EL (cell line): ENCODE measurements at regions not wholly inside any gene's neighbourhood (a gene's known extent, or its start where the extent isn't known, plus 50 kb on each side); places are given as distances from the start of the nearest gene placed in this dataset.

Source experiments
- DNase-seq: peaks from one replicate; pipeline ENCODE4 v3.0.0-alpha.2; 2016

DNA sequence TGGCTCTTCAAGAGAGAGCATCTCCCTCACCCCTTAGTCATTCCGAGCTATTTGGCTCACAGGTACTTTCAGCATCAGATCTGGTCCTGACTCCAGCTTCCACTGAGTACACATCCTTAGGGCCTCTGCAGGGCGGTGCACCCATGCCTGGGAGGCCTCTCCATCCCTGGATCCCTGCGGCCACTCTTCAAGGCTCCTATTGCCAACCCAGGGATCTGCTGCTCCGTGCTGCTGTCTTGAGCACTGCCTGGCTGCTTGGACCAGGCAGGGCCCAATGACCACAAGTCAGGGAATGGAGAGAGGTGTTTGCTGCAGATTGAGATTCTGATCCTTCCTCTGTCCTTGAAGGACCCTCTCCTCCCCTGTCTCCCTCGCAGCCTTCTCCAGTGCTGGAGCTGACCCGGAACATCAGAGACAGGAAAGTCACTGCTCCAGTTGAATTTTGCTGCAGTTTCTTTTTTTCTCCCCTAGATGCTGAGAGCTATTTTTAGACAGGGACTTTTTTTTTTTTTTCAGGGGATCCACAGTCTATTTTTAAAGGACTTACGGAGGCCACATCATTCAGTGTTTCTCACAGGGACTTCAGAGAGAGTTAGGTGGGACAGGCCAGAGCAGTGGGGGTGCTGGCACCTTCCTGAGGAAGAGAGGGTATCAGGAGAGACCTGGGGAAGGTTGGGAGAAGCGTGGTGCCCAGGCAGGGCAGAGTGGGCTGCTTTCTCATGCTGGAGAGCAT, 50.1 kb upstream of the KCNA1 start:
- no peak for DNase-seq
